Activated T-helper 1 cell treated with Interleukin-2 at 50 U/mL for 16 hours (primary cell): ENCODE measurements at regions not wholly inside any gene's neighbourhood (a gene's known extent, or its start where the extent isn't known, plus 50 kb on each side); places are given as distances from the start of the nearest gene placed in this dataset.

Experiments
- DNase-seq: peaks from one replicate; pipeline ENCODE4 v3.0.0-alpha.2; 2020; ENCODE audit warnings: low read depth

GRCh38 chr5:68452286-68452685, 236.7 kb downstream of the PIK3R1 start:
- no peak for DNase-seq

DNA sequence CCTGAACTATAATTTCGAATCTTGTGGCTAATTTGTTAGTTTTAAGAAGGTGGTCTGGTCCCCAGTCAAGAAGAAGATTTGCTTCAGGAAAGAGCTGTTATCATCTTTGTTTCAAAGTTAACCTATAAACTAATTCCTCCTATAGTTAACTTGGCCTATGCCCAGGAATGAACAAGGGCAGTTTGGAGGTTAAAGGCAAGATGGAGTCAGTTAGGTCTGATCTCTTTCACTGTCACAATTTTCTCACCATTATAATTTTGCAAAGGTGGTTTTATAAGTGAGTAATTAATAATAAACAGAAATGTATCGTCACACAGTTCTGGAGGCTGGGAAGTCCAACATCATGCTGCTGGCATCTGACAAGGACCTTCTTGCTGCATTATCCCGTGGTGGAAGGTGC, 238.6 kb downstream of the PIK3R1 start:
- DNase-seq: no peak

DNA sequence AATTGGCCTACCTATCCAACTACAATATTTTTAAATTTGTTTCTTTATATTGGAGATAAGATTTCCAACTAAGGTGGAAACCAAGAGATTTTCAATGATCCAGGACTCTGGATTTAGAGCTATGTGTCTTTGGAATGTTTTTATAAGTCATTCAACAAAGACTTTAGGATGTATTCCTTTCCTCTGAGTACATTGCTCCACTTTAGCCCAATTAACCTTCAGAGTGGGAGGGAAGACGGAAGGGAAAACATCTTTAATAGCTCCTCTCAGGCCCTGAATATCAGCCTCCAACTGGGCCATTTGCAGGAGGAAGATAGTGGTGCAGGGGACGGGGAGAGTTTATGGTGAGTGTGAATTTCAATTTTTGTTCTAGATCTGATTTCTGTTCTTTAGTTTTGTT, 239.2 kb downstream of the PIK3R1 start:
- no peak for DNase-seq

DNA sequence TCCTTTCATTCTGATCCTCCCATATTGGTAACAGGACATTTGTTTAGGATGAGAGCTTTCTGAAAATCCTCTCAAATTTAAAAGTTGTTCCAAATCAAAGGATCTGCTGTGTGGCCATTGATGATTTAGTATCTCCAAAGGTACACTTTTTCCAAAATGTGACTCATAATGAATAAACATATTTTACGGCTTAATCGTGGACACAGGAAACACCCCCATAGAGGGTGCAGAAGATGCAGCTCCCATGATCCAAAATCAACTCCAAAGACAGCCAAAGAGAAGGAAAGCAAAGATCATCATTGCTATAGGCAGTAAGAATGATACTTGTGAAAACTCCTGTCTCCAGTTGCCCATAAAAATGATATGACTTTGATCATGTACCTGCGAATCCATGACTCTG, 239.7 kb downstream of the PIK3R1 start:
- no peak for DNase-seq

DNA sequence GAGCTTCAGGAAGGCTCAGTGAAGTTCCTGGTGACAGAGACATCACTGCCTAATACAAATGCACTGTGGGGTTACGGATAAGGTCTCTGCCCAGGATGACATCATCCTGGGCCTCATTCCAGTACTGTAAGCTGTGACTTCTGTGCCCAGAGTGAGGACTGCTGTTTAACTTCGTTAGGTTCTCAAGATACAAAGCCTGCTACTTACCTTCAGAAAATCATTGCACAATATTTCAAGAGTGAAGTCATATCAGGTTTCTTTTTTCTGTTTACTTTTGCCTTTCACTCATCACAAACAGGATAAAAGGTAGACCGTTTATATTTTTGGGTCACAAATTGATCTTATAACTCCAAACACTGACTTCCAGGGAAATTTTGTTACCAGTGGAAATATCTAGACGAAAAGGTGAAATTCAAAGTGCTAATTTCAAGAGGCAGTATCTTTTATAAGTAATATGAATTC, 241.2 kb downstream of the PIK3R1 start:
- DNase-seq: no peak

DNA sequence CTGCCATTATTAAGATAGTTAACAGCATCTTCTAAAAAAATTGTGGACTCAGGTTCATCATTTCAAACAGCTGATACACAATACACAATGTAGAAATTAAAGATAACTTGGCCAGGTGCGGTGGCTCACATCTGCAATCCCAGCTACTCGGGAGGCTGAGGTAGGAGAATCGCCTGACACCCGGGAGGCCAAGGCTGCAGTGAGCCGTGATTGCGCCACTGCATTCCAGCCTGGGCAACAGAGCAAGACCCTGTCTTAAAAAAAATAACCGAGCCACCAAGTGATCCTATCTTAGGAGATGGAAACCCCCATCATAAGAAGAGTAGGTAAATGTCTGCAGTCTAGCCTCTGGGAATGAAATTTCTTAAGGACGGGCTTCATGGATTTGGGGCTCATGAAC, 241.7 kb downstream of the PIK3R1 start:
- no peak for DNase-seq

GRCh38 chr5:68458416-68459021, 243.0 kb downstream of the PIK3R1 start:
- no peak for DNase-seq

GRCh38 chr5:68459093-68459809, 243.7 kb downstream of the PIK3R1 start:
- DNase-seq: no peak

GRCh38 chr5:68459810-68460139, 244.2 kb downstream of the PIK3R1 start:
- DNase-seq: no peak

- DNase-seq: no peak
Measured at GRCh38 chr5:68460147-68460798, 244.7 kb downstream of the PIK3R1 start.

DNA sequence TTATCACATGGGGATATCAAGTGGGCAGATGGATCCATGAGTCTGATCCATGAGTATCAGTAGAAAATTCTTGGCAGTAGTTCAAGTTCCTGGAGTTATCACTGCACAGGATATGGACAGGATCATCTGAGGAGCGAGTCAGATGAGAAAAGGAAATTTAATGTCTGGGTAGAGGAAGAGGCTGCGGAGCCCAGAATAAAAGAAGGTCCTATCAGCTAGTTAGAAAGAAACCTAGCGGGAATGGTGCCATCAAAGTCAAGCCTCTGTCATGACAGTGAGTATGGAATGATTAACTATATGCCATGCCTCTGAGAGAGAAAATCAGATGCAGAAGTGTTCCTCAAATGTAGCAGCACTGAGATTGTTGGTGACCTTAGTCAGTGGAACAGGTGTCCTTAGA, 248.1 kb downstream of the PIK3R1 start:
- DNase-seq: no peak

DNA sequence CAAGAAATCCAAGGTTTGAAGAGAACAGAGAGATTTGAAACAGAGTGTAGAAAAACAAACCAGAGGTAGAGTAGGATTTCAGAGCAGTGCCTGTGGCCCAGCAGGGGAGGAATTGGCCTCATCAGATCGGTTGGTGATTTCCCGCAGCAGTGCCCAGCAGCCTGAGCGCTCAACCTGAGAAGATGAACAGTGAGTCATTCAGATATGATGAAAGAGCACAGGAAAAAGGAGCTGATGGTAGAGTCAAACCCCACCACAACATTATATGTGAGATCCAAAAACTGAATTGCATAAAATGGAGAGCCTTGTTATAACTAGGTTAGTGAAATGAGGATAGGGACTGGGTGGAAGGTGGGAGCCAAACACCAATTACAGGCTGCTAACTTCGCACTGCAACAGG, 248.9 kb downstream of the PIK3R1 start:
- DNase-seq: no peak

DNA sequence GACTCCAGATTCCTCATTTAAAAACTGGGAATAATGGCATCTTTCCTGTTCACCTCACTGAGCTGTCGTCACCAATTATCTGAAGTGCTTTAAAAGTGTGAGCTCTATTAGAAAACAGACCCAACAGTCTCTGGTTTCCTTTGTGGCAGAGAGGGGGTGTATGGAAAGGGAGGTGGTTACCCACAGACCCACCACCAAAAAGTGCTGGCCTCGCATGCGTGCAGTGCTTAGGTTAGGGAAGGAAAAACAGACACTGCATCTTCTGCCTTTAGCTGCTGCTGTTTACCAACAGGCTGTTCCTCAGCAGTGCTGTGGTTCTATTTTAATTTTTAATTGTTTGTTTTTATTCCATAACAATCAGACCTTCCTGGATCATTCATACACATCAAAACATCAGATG, 249.6 kb downstream of the PIK3R1 start:
- DNase-seq: no peak

DNA sequence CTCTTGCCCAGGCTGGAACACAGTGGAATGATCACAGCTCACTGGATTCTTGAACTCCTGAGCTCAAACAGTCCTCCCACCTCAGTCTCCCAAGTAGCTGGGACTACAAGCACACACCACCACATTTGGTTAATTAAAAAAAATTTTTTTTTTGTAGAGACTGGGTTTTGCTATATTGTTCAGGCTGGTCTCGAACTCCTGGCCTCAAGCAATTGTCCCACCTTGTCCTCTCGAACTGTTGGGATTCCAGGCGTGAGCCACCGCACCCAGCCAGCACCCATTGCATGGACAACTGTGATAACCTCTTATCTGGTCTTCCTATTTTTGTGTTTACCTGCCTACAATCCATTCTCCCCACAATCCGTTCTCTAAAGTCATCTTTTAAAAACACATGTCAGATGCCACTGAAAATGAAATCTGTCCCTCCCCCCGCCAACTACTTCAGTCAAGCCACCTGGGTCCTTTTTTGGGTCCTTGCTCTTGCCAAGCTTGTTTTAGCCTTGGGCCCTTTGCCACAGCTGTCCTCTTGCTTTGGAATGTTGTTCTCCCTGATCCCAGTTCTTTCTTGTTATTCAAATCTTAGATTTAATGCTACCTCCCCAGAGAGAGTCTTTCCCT, 250.5 kb downstream of the PIK3R1 start:
- no peak for DNase-seq

DNA sequence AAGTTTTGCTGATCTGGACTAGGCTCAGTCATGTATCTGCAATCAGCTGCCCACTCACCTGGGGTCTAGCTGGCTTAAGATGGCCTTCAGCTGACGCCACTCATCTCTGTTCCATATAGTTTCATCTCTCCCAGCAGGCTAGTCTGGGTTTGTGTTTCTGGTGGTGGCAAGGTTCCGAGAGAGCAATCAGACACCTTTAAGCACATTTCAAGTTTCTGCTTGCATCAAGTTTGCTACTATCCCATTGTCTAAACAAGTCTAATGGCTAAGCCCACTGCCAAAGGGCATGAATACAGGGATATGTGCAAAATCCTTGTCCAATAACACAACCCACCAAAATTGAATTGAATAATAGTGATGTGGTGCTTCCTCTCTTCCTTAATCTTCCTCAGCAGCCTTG, 251.7 kb downstream of the PIK3R1 start:
- no peak for DNase-seq

DNA sequence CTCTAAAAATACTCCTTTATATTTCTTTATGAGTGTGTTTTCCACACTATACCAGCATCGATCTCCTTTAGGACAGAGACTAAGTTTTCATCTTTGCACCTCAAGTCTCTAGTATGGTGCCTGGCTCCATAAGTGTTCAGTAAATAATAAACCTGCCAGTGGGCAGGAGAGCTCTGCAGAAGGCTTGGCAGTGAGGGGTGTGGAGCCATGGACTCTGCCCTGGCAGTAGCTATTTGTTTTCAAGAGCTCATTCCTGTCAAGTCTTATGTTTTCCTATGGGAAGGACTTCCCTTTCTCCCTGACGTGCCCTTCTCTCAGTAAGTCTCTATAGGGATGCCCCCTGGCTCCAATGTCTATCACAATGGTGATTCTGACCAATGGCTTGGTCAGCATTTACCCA, 252.2 kb downstream of the PIK3R1 start:
- no peak for DNase-seq

- DNase-seq: no peak
Measured at GRCh38 chr5:68468322-68468721, 252.8 kb downstream of the PIK3R1 start.

GRCh38 chr5:68475476-68475983, 260.0 kb downstream of the PIK3R1 start:
- no peak for DNase-seq

- no peak for DNase-seq
Measured at GRCh38 chr5:68476854-68477253, 261.3 kb downstream of the PIK3R1 start.

GRCh38 chr5:68478301-68479095, 262.9 kb downstream of the PIK3R1 start:
- DNase-seq: no peak

GRCh38 chr5:68479524-68479923, 264.0 kb downstream of the PIK3R1 start:
- no peak for DNase-seq

GRCh38 chr5:68480335-68480940, 264.9 kb downstream of the PIK3R1 start:
- DNase-seq: no peak
